GM19324 (cell line): ENCODE measurements at regions not wholly inside any gene's neighbourhood (a gene's known extent, or its start where the extent isn't known, plus 50 kb on each side); places are given as distances from the start of the nearest gene placed in this dataset.

Experiments used
- ATAC-seq: cut with Tn5 transposase; IDR thresholded peaks from one replicate; pipeline ENCODE4 v1.9.1; 2021; ENCODE audit warnings: mild to moderate bottlenecking, moderate library complexity; ENCODE audit not compliant: unreplicated experiment, low FRiP score

- ATAC-seq, result no peak
Measured at GRCh38 chr1:218572050-218572449, 226.9 kb downstream of the TGFB2 start.

- no peak for ATAC-seq
Measured at GRCh38 chr1:218573925-218574324, 228.8 kb downstream of the TGFB2 start.

- no peak for ATAC-seq
Measured at GRCh38 chr1:218575079-218575478, 229.9 kb downstream of the TGFB2 start.

GRCh38 chr1:218575856-218576255 is 230.7 kb downstream of the TGFB2 start:
- no peak for ATAC-seq

- no peak for ATAC-seq
Measured at GRCh38 chr1:218582646-218583045, 237.5 kb downstream of the TGFB2 start.

- ATAC-seq, result no peak
Measured at GRCh38 chr1:218584418-218585155, 239.5 kb downstream of the TGFB2 start.

- no peak for ATAC-seq
Measured at GRCh38 chr1:218585511-218586184, 240.5 kb downstream of the TGFB2 start.

GRCh38 chr1:218587900-218588299 is 242.8 kb downstream of the TGFB2 start:
- ATAC-seq, result no peak

- no peak for ATAC-seq
Measured at GRCh38 chr1:218588540-218589172, 243.5 kb downstream of the TGFB2 start.

GRCh38 chr1:218589487-218589886 is 244.4 kb downstream of the TGFB2 start:
- ATAC-seq, result no peak

- no peak for ATAC-seq
Measured at GRCh38 chr1:218591966-218592365, 246.8 kb downstream of the TGFB2 start.

- no peak for ATAC-seq
Measured at GRCh38 chr1:218592688-218593087, 247.6 kb downstream of the TGFB2 start.

GRCh38 chr1:218600968-218601367 is 255.8 kb downstream of the TGFB2 start:
- no peak for ATAC-seq

GRCh38 chr1:218604217-218604616 is 259.1 kb downstream of the TGFB2 start:
- no peak for ATAC-seq

- no peak for ATAC-seq
Measured at GRCh38 chr1:218611916-218612585, 266.9 kb downstream of the TGFB2 start.

- ATAC-seq, result no peak
Measured at GRCh38 chr1:218613105-218613504, 268.0 kb downstream of the TGFB2 start.

GRCh38 chr1:218614031-218614430 is 268.9 kb downstream of the TGFB2 start:
- ATAC-seq, result no peak

GRCh38 chr1:218616681-218617080 is 271.5 kb downstream of the TGFB2 start:
- ATAC-seq, result no peak

GRCh38 chr1:218617986-218618385 is 272.9 kb downstream of the TGFB2 start:
- no peak for ATAC-seq

GRCh38 chr1:218620956-218621355 is 275.8 kb downstream of the TGFB2 start:
- ATAC-seq, result no peak

- no peak for ATAC-seq
Measured at GRCh38 chr1:218624052-218624451, 278.9 kb downstream of the TGFB2 start.
